ENCODE measurements at regions not wholly inside any gene's neighbourhood (a gene's known extent, or its start where the extent isn't known, plus 50 kb on each side); places are given as distances from the start of the nearest gene placed in this dataset.
"Not testable (repeated sequence)": the region's sequence is repeated elsewhere in the genome, so short reads cannot be mapped to it uniquely, and the experiment has no call there.

DNA sequence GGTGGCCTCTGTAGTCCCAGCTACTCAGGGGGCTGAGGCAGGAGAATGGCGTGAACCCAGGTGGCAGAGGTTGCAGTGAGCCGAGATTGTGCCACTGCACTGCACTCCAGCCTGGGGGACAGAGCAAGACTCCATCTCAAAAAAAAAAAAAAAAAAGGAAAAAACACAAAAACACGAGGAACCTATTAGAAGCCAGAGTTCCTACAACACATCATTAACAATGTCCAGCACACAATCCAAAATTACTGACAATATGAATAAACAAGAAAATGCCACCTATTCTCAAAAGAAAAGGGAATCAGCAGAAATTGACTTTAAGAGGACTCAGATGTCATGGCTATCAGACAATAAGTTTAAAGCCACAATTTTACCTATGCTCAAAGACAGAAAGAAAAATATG is 57.3 kb upstream of the HS3ST3A1 start:
- H3K36me3 ChIP-seq (ENCODE audit: control insufficient read depth, insufficient read depth, low read length); H3K27me3 ChIP-seq (ENCODE audit: control insufficient read depth, insufficient read depth, low read length); H3K4me3 ChIP-seq (ENCODE audit: low read depth, low read length); DNase-seq (ENCODE audit: low read depth); POLR2A ChIA-PET; CTCF ChIA-PET: not testable (repeated sequence)

DNA sequence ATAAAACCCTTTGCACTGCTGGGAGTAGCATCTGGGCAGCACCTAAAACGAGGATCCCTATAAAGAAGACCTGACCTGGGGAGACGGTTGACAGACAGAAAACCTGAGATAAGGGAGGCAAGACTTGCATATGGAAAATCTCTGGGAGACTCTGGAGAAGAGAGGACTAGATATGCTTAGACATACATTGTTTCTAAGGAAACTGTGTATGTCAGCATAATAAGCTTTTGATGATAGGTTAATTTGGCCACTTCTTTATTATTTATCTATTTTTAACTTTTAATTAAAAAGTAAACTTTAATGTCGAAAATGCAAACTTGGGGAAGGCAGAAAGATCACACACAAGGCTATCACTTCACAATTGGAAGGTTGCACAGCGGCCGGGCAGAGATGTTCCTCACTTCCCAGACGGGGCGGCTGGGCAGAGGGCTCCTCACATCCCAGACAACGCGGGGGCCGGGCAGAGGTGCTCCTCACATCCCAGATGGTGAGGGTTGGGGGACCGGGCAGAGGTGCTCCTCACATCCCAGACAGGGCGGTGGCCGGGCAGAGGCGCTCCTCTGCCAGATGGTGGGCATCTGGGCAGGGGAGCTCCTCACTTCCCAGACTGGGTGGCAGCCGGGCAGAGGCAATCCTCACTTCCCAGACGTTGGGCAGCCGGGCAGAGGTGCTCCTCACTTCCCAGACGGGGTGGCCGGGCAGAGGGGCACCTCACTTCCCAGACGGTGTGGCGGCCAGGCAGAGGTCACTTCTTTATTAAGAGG is 64.3 kb upstream of the HS3ST3A1 start:
- Histone ChIP-seq H3K36me3 (ENCODE audit: control insufficient read depth, insufficient read depth, low read length) (no peaks in the 10 kb centered on the region), H3K4me3 (ENCODE audit: low read depth, low read length) (no peak overlapping the region), H3K27me3 (ENCODE audit: control insufficient read depth, insufficient read depth, low read length) (no peaks in the 10 kb centered on the region; the same call in 1 of the 2 replicates)
- TF ChIP-seq CTCF (IDR thresholded peaks at IDR 0.05; ENCODE audit: insufficient read depth, low read depth, low read length): no peak
- ChIA-PET POLR2A (interaction anchor here (0.6 kb wide), 1 partner anchor 430 kb away, joined by 11 read pairs; no protein-coding TSS in a partner anchor), CTCF (interaction anchor here (0.6 kb wide), 1 partner anchor 17 kb away, joined by 3 read pairs; no protein-coding TSS in a partner anchor)
- no peak for DNase-seq (ENCODE audit: low read depth)

- POLR2A ChIA-PET: no interaction called here
- DNase-seq (ENCODE audit: low read depth): no peak
- Histone ChIP-seq H3K36me3 (ENCODE audit: control insufficient read depth, insufficient read depth, low read length) (no peaks in the 10 kb centered on the region), H3K4me3 (ENCODE audit: low read depth, low read length) (no peak overlapping the region), H3K27me3 (ENCODE audit: control insufficient read depth, insufficient read depth, low read length) (no peaks in the 10 kb centered on the region)
- TF ChIP-seq CTCF (IDR thresholded peaks at IDR 0.05; ENCODE audit: insufficient read depth, low read depth, low read length): no peak
- CTCF ChIA-PET: no interaction called here
Observed at GRCh38 chr17:13671341-13671740, 69.6 kb upstream of the HS3ST3A1 start.

- no peaks in the 10 kb centered on the region for H3K36me3 ChIP-seq (ENCODE audit: control insufficient read depth, insufficient read depth, low read length)
- TF ChIP-seq CTCF (IDR thresholded peaks at IDR 0.05; ENCODE audit: insufficient read depth, low read depth, low read length): no peak
- no peaks in the 10 kb centered on the region for H3K27me3 ChIP-seq (ENCODE audit: control insufficient read depth, insufficient read depth, low read length)
- POLR2A ChIA-PET: no interaction called here
- H3K4me3 ChIP-seq (ENCODE audit: low read depth, low read length): no peak overlapping the region
- no peak for DNase-seq (ENCODE audit: low read depth)
- CTCF ChIA-PET: no interaction called here
Observed at GRCh38 chr17:13671771-13672170, 70.0 kb upstream of the HS3ST3A1 start.

DNA sequence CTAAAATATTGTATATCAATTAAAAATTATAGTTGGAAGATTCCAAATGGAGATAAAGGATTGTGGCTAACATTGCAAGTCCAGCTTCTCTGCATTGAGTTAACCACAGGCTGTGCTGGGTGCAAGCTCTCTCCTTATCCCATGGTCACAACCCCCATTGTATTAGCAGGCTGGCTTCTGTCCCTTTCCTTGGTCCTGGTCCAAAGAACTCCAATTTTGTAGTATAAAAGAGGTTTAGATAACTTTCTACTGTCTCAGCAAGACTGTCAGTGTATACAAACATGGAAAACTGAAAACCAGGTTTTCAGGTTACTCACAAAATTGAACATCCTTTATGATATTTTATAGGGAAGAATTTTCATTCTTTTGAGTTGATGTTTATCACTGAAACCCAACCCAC is 76.6 kb upstream of the HS3ST3A1 start:
- no peak for TF ChIP-seq CTCF (IDR thresholded peaks at IDR 0.05; ENCODE audit: insufficient read depth, low read depth, low read length)
- no peaks in the 10 kb centered on the region for H3K36me3 ChIP-seq (ENCODE audit: control insufficient read depth, insufficient read depth, low read length)
- no peaks in the 10 kb centered on the region for H3K27me3 ChIP-seq (ENCODE audit: control insufficient read depth, insufficient read depth, low read length)
- H3K4me3 ChIP-seq (ENCODE audit: low read depth, low read length): no peak overlapping the region
- ChIA-PET POLR2A (no interaction called here), CTCF (no interaction called here)
- no peak for DNase-seq (ENCODE audit: low read depth)

DNA sequence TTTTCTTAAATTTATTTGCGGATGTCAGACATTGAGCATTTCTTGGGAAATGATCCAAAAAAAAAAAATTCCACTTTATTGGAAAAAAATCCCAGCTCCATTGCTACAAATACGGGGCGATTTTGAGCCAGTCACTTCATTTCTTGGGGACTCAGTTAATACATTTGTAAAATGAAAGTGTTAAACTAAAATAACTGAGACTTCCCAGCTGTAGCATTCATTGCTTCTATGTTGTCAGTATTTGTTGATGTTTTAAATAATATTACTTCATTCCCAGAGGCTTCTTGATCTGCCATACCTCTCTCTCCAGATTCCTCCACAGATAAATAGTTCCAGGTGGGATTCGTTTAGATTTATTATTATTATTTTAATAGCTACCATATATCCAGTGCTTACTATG is 77.1 kb upstream of the HS3ST3A1 start:
- no peaks in the 10 kb centered on the region for H3K27me3 ChIP-seq (ENCODE audit: control insufficient read depth, insufficient read depth, low read length)
- no peak for TF ChIP-seq CTCF (IDR thresholded peaks at IDR 0.05; ENCODE audit: insufficient read depth, low read depth, low read length)
- DNase-seq (ENCODE audit: low read depth): no peak
- no peaks in the 10 kb centered on the region for H3K36me3 ChIP-seq (ENCODE audit: control insufficient read depth, insufficient read depth, low read length)
- H3K4me3 ChIP-seq (ENCODE audit: low read depth, low read length): no peak overlapping the region
- POLR2A ChIA-PET: no interaction called here
- CTCF ChIA-PET: no interaction called here

Measured in BJ (cell line).